Nephron progenitor cell (in vitro differentiated cells): ENCODE measurements at regions not wholly inside any gene's neighbourhood (a gene's known extent, or its start where the extent isn't known, plus 50 kb on each side); places are given as distances from the start of the nearest gene placed in this dataset.

Experiments used
- DNase-seq: peaks from one replicate; pipeline ENCODE4 v3.0.0; 2021
- H3K27ac Mint-ChIP-seq: 2 replicates; pipeline ENCODE4 v1.8.0; 2021; ENCODE audit warnings: mild to moderate bottlenecking, moderate library complexity, mixed read lengths
- H3K27me3 Mint-ChIP-seq: 2 replicates; pipeline ENCODE4 v1.8.0; 2021; ENCODE audit warnings: mild to moderate bottlenecking, low read depth, mixed read lengths; ENCODE audit not compliant: poor library complexity
- H3K36me3 Mint-ChIP-seq: 2 replicates; pipeline ENCODE4 v1.8.0; 2021; ENCODE audit warnings: low read depth, mixed read lengths
- H3K4me1 Mint-ChIP-seq: 2 replicates; pipeline ENCODE4 v1.8.0; 2021; ENCODE audit warnings: mixed read lengths
- H3K4me3 Mint-ChIP-seq: 2 replicates; pipeline ENCODE4 v1.8.0; 2021; ENCODE audit warnings: mild to moderate bottlenecking, moderate library complexity, mixed read lengths
- H3K9me3 Mint-ChIP-seq: 2 replicates; pipeline ENCODE4 v1.8.0; 2021; ENCODE audit warnings: mild to moderate bottlenecking, moderate library complexity, mixed read lengths
- CTCF ChIP-seq: fragments of 200-600 bp; sonication (generic); IDR thresholded peaks from 2 replicates; pipeline ENCODE4 v1.5.0; 2021; ENCODE audit warnings: antibody characterized with exemption

GRCh38 chr21:24976238-24976637 lies 631.0 kb downstream of the MRPL39 start:
- no peak for DNase-seq
- peaks cover 6% of the 10 kb centered on the region for H3K36me3 Mint-ChIP-seq
- H3K9me3 Mint-ChIP-seq: peaks cover 40% of the 10 kb centered on the region
- H3K4me3 Mint-ChIP-seq: no peak overlapping the region
- H3K27me3 Mint-ChIP-seq: peaks cover 3% of the 10 kb centered on the region
- no peaks in the 10 kb centered on the region for H3K4me1 Mint-ChIP-seq
- H3K27ac Mint-ChIP-seq: no peak overlapping the region
- no peak for TF ChIP-seq CTCF

- Mint-ChIP-seq H3K9me3 (peaks cover 42% of the 10 kb centered on the region), H3K27ac (no peak overlapping the region), H3K36me3 (peaks cover 6% of the 10 kb centered on the region), H3K27me3 (peaks cover 3% of the 10 kb centered on the region), H3K4me1 (no peaks in the 10 kb centered on the region), H3K4me3 (no peak overlapping the region)
- TF ChIP-seq CTCF: no peak
- no peak for DNase-seq
Observed at GRCh38 chr21:24969068-24969467, 638.2 kb downstream of the MRPL39 start.

GRCh38 chr21:24955275-24955961 lies 651.9 kb downstream of the MRPL39 start:
- Mint-ChIP-seq H3K4me1 (no peaks in the 10 kb centered on the region), H3K27me3 (no peaks in the 10 kb centered on the region), H3K27ac (no peak overlapping the region), H3K9me3 (peaks cover 31% of the 10 kb centered on the region), H3K36me3 (no peaks in the 10 kb centered on the region), H3K4me3 (no peak overlapping the region)
- TF ChIP-seq CTCF: no peak
- no peak for DNase-seq

GRCh38 chr21:24948186-24948585 lies 659.1 kb downstream of the MRPL39 start:
- no peaks in the 10 kb centered on the region for H3K36me3 Mint-ChIP-seq
- H3K9me3 Mint-ChIP-seq: peaks cover 31% of the 10 kb centered on the region
- H3K27ac Mint-ChIP-seq: no peak overlapping the region
- TF ChIP-seq CTCF: no peak
- H3K27me3 Mint-ChIP-seq: no peaks in the 10 kb centered on the region
- no peak for DNase-seq
- H3K4me3 Mint-ChIP-seq: no peak overlapping the region
- no peaks in the 10 kb centered on the region for H3K4me1 Mint-ChIP-seq

DNA sequence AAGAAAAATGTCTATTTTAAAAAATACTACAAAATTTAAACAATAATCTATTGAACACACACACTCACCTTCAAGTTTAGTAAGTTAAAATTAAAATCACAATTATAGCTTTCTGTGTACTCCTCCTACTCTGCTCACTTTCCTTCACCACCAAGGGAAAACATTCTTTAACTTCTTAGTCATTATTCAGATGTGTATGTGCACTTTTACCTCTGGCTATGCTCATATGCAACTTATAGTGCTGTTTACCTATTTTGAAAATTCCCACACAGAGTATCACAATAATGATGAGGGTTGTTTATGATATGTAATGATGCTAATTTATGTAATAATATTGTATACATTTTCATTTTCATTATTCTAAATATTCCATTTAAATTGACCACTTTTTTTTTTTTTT lies 661.4 kb downstream of the MRPL39 start:
- TF ChIP-seq CTCF: no peak
- no peak overlapping the region for H3K4me3 Mint-ChIP-seq

More for the DNA sequence above, 661.4 kb downstream of the MRPL39 start:
- peaks cover 43% of the 10 kb centered on the region for H3K9me3 Mint-ChIP-seq
- DNase-seq: no peak
- no peaks in the 10 kb centered on the region for H3K36me3 Mint-ChIP-seq
- no peaks in the 10 kb centered on the region for H3K27me3 Mint-ChIP-seq
- H3K4me1 Mint-ChIP-seq: no peaks in the 10 kb centered on the region
- no peak overlapping the region for H3K27ac Mint-ChIP-seq
